ENCODE measurements at regions not wholly inside any gene's neighbourhood (a gene's known extent, or its start where the extent isn't known, plus 50 kb on each side); places are given as distances from the start of the nearest gene placed in this dataset.

DNA sequence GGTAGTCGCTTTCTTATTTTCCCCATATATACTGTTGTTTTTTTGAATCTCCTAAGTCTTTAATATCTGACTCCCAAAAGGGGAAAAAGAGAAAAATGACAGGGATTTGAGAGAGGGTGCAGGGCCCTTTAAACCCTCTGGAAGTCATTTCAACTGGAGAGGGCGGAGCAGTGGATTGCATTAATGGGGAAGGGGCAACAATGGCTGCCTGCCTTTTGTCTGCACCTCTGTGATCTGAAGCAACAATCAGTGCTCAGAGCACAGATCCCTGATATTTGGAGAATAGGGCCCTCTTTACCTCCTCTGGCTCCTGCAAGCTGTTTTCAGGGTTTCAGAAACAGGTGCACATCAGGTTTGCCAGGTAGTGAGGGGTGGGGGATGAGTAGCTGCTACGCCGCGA is 1458.3 kb upstream of the TENM3 start:
- H4K20me1 ChIP-seq (ENCODE audit: insufficient read depth, low read length) = no peaks in the 10 kb centered on the region
- no peak overlapping the region for H3K27ac ChIP-seq (ENCODE audit: low read depth, low read length)
- H3K4me2 ChIP-seq (ENCODE audit: low read length) = no peak overlapping the region
- H2AFZ ChIP-seq (ENCODE audit: low read depth, low read length) = no peak overlapping the region
- H3K4me3 ChIP-seq (ENCODE audit: insufficient read depth, low read depth, low read length) = no peak overlapping the region
- Mint-ChIP-seq H3K36me3 (ENCODE audit: low read depth, unreplicated experiment) (no peaks in the 10 kb centered on the region), H3K4me1 (ENCODE audit: low read depth, unreplicated experiment) (peaks cover 4% of the 10 kb centered on the region), H3K27me3 (ENCODE audit: low read depth, unreplicated experiment) (no peaks in the 10 kb centered on the region), H3K9me3 (ENCODE audit: unreplicated experiment) (no peaks in the 10 kb centered on the region), H3K27ac (ENCODE audit: unreplicated experiment) (no peak overlapping the region), H3K4me3 (ENCODE audit: unreplicated experiment) (no peak overlapping the region)
- H3K9me3 ChIP-seq (ENCODE audit: insufficient read depth, low read depth, low read length) = no peaks in the 10 kb centered on the region
- H3K36me3 ChIP-seq (ENCODE audit: insufficient read depth, low read length) = no peaks in the 10 kb centered on the region
- FAIRE-seq = no peak
- no peak overlapping the region for H3K9ac ChIP-seq (ENCODE audit: low read length)
- no peaks in the 10 kb centered on the region for H3K4me1 ChIP-seq (ENCODE audit: insufficient read depth, low read length)
- H3K79me2 ChIP-seq (ENCODE audit: insufficient read depth, low read length) = no peaks in the 10 kb centered on the region
- H3K27me3 ChIP-seq (ENCODE audit: insufficient read depth, low read length) = no peaks in the 10 kb centered on the region
- TF ChIP-seq, protein P1, sequence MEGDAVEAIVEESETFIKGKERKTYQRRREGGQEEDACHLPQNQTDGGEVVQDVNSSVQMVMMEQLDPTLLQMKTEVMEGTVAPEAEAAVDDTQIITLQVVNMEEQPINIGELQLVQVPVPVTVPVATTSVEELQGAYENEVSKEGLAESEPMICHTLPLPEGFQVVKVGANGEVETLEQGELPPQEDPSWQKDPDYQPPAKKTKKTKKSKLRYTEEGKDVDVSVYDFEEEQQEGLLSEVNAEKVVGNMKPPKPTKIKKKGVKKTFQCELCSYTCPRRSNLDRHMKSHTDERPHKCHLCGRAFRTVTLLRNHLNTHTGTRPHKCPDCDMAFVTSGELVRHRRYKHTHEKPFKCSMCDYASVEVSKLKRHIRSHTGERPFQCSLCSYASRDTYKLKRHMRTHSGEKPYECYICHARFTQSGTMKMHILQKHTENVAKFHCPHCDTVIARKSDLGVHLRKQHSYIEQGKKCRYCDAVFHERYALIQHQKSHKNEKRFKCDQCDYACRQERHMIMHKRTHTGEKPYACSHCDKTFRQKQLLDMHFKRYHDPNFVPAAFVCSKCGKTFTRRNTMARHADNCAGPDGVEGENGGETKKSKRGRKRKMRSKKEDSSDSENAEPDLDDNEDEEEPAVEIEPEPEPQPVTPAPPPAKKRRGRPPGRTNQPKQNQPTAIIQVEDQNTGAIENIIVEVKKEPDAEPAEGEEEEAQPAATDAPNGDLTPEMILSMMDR (IDR thresholded peaks at IDR 0.05; ENCODE audit: insufficient read depth, low read depth, low read length) = no peak
- TF ChIP-seq EZH2 (IDR thresholded peaks at IDR 0.05; ENCODE audit: insufficient read depth, low read length) = no peak
- DNase-seq (ENCODE audit: low read depth) = no peak

DNA sequence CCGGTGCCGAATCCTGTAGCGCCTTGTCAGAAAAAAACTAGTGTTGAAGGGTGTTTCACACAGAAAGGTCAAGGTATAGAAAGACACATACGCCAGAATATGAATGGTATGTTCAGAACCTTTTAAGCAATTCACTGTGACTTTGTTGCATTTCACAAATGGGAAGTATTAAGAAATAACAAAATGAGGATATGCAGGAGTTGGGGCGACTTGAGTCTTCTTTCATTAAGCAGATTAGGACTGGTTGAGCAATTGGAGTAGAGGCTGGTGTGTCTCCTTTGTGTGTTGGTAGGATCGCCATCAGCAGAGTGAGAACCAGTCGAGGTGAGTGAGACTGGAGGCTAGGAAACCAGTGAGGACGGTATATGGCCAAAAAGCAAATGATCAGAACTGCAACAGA is 1454.5 kb upstream of the TENM3 start:
- H3K27ac ChIP-seq (ENCODE audit: low read depth, low read length) = no peak overlapping the region
- DNase-seq (ENCODE audit: low read depth) (no peak), FAIRE-seq (no peak)
- no peak for TF ChIP-seq EZH2 (IDR thresholded peaks at IDR 0.05; ENCODE audit: insufficient read depth, low read length)
- TF ChIP-seq, protein P1 (IDR thresholded peaks at IDR 0.05; ENCODE audit: insufficient read depth, low read depth, low read length) = no peak
- H3K4me1 Mint-ChIP-seq (ENCODE audit: low read depth, unreplicated experiment) = no peaks in the 10 kb centered on the region
- no peak overlapping the region for H3K4me3 Mint-ChIP-seq (ENCODE audit: unreplicated experiment)
- no peaks in the 10 kb centered on the region for H3K27me3 Mint-ChIP-seq (ENCODE audit: low read depth, unreplicated experiment)
- no peak overlapping the region for H3K4me2 ChIP-seq (ENCODE audit: low read length)
- no peaks in the 10 kb centered on the region for H3K27me3 ChIP-seq (ENCODE audit: insufficient read depth, low read length)
- H3K9ac ChIP-seq (ENCODE audit: low read length) = no peak overlapping the region
- no peaks in the 10 kb centered on the region for H3K4me1 ChIP-seq (ENCODE audit: insufficient read depth, low read length)
- no peaks in the 10 kb centered on the region for H3K79me2 ChIP-seq (ENCODE audit: insufficient read depth, low read length)
- H2AFZ ChIP-seq (ENCODE audit: low read depth, low read length) = no peak overlapping the region
- no peaks in the 10 kb centered on the region for H3K9me3 Mint-ChIP-seq (ENCODE audit: unreplicated experiment)
- H3K36me3 Mint-ChIP-seq (ENCODE audit: low read depth, unreplicated experiment) = no peaks in the 10 kb centered on the region
- no peak overlapping the region for H3K4me3 ChIP-seq (ENCODE audit: insufficient read depth, low read depth, low read length)
- H3K36me3 ChIP-seq (ENCODE audit: insufficient read depth, low read length) = no peaks in the 10 kb centered on the region
- no peaks in the 10 kb centered on the region for H4K20me1 ChIP-seq (ENCODE audit: insufficient read depth, low read length)
- no peak overlapping the region for H3K27ac Mint-ChIP-seq (ENCODE audit: unreplicated experiment)
- H3K9me3 ChIP-seq (ENCODE audit: insufficient read depth, low read depth, low read length) = no peaks in the 10 kb centered on the region

DNA sequence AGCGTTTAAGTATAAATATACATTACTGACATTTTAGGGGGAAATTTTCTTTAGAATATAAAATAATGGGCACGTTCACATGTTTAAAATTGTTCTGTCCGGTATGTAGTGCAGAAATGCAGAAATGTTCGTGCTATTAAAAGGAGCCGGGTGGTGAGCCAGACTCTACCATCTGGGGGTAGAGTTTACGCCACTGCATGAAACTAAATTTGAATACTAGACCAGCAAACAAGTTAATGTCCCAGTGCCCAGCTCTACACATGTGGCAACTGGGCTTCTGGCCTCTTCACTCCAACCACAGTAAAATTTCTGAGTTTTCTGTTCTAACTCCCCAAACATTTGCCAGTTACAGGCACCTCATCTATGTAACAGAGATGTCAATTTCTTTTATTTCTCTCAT is 1453.3 kb upstream of the TENM3 start:
- H3K4me1 Mint-ChIP-seq (ENCODE audit: low read depth, unreplicated experiment) = no peaks in the 10 kb centered on the region
- Histone ChIP-seq H3K36me3 (ENCODE audit: insufficient read depth, low read length) (no peaks in the 10 kb centered on the region), H4K20me1 (ENCODE audit: insufficient read depth, low read length) (no peaks in the 10 kb centered on the region)

More for the DNA sequence above, 1453.3 kb upstream of the TENM3 start:
- Mint-ChIP-seq H3K9me3 (ENCODE audit: unreplicated experiment) (no peaks in the 10 kb centered on the region), H3K36me3 (ENCODE audit: low read depth, unreplicated experiment) (no peaks in the 10 kb centered on the region), H3K27me3 (ENCODE audit: low read depth, unreplicated experiment) (no peaks in the 10 kb centered on the region), H3K27ac (ENCODE audit: unreplicated experiment) (peak overlapping the region; percentile 7), H3K4me3 (ENCODE audit: unreplicated experiment) (no peak overlapping the region)
- no peak for TF ChIP-seq EZH2 (IDR thresholded peaks at IDR 0.05; ENCODE audit: insufficient read depth, low read length)
- TF ChIP-seq, protein P1 (IDR thresholded peaks at IDR 0.05; ENCODE audit: insufficient read depth, low read depth, low read length) = no peak
- FAIRE-seq (no peak), DNase-seq (ENCODE audit: low read depth) (no peak)
- Histone ChIP-seq H3K79me2 (ENCODE audit: insufficient read depth, low read length) (no peaks in the 10 kb centered on the region), H2AFZ (ENCODE audit: low read depth, low read length) (no peak overlapping the region), H3K4me3 (ENCODE audit: insufficient read depth, low read depth, low read length) (no peak overlapping the region), H3K9ac (ENCODE audit: low read length) (no peak overlapping the region), H3K4me2 (ENCODE audit: low read length) (no peak overlapping the region), H3K4me1 (ENCODE audit: insufficient read depth, low read length) (no peaks in the 10 kb centered on the region), H3K27me3 (ENCODE audit: insufficient read depth, low read length) (no peaks in the 10 kb centered on the region), H3K9me3 (ENCODE audit: insufficient read depth, low read depth, low read length) (no peaks in the 10 kb centered on the region), H3K27ac (ENCODE audit: low read depth, low read length) (no peak overlapping the region)
